GM21423 (cell line): ENCODE measurements at regions not wholly inside any gene's neighbourhood (a gene's known extent, or its start where the extent isn't known, plus 50 kb on each side); places are given as distances from the start of the nearest gene placed in this dataset.
"Not testable (repeated sequence)": the region's sequence is repeated elsewhere in the genome, so short reads cannot be mapped to it uniquely, and the experiment has no call there.

Experiments used
- ATAC-seq: cut with Tn5 transposase; IDR thresholded peaks from one replicate; pipeline ENCODE4 v1.9.1; 2021; ENCODE audit warnings: mild to moderate bottlenecking, moderate library complexity; ENCODE audit not compliant: unreplicated experiment

- ATAC-seq: no peak
These were observed 114.0 kb upstream of the MTAP start for GRCh38 chr9:21688108-21689102.

- ATAC-seq: no peak
These were observed 112.6 kb upstream of the MTAP start for GRCh38 chr9:21689854-21690253.

- ATAC-seq: no peak
These were observed 111.9 kb upstream of the MTAP start for GRCh38 chr9:21690561-21690960.

- no peak for ATAC-seq
These were observed 110.0 kb upstream of the MTAP start for GRCh38 chr9:21692390-21692789.

GRCh38 chr9:21694424-21694823, 108.0 kb upstream of the MTAP start:
- no peak for ATAC-seq

GRCh38 chr9:21695443-21695842, 107.0 kb upstream of the MTAP start:
- no peak for ATAC-seq

GRCh38 chr9:21695874-21696341, 106.5 kb upstream of the MTAP start:
- no peak for ATAC-seq

- no peak for ATAC-seq
These were observed 106.0 kb upstream of the MTAP start for GRCh38 chr9:21696411-21696871.

- ATAC-seq: no peak
These were observed 94.2 kb upstream of the MTAP start for GRCh38 chr9:21708260-21708711.

GRCh38 chr9:21708856-21709255, 93.6 kb upstream of the MTAP start:
- no peak for ATAC-seq

- no peak for ATAC-seq
These were observed 92.9 kb upstream of the MTAP start for GRCh38 chr9:21709464-21710058.

GRCh38 chr9:21710548-21711191, 91.8 kb upstream of the MTAP start:
- ATAC-seq: no peak

- peak; percentile 60 for ATAC-seq
These were observed 90.9 kb upstream of the MTAP start for GRCh38 chr9:21711504-21711903.

GRCh38 chr9:21715408-21715807, 87.0 kb upstream of the MTAP start:
- no peak for ATAC-seq

- ATAC-seq: no peak
These were observed 81.7 kb upstream of the MTAP start for GRCh38 chr9:21720758-21721157.

GRCh38 chr9:21727411-21727810, 75.0 kb upstream of the MTAP start:
- not testable (repeated sequence) for ATAC-seq

GRCh38 chr9:21728781-21729180, 73.7 kb upstream of the MTAP start:
- no peak for ATAC-seq

GRCh38 chr9:21729648-21730047, 72.8 kb upstream of the MTAP start:
- no peak for ATAC-seq

GRCh38 chr9:21730899-21731298, 71.5 kb upstream of the MTAP start:
- no peak for ATAC-seq

GRCh38 chr9:21741151-21741550, 61.3 kb upstream of the MTAP start:
- no peak for ATAC-seq

- ATAC-seq: no peak
These were observed 58.1 kb upstream of the MTAP start for GRCh38 chr9:21744320-21744719.
